GM23338 (cell line): ENCODE measurements at regions not wholly inside any gene's neighbourhood (a gene's known extent, or its start where the extent isn't known, plus 50 kb on each side); places are given as distances from the start of the nearest gene placed in this dataset.

Source experiments
- ATAC-seq: fragments of 200-7000 bp; cut with Tn5 transposase; 3 replicates; pipeline ENCODE4 v1.9.1; 2020
- DNase-seq: peaks from one replicate; pipeline ENCODE4 v3.0.0-alpha.2; 2015; ENCODE audit warnings: low spot score
- H2AFZ ChIP-seq: fragments of 200-600 bp; sonication (generic); 2 replicates; pipeline ENCODE4 v1.8.0; 2016; ENCODE audit warnings: antibody characterized with exemption, mild to moderate bottlenecking, moderate library complexity
- H3F3A ChIP-seq: fragments of 200-600 bp; sonication (generic); replicated peaks from 2 replicates; pipeline ENCODE4 v1.8.0; 2017; ENCODE audit warnings: antibody characterized with exemption, mixed run types, low read depth
- H3K27ac ChIP-seq: fragments of 200-600 bp; sonication (generic); 2 replicates; pipeline ENCODE4 v1.6.1; 2016; ENCODE audit warnings: low read depth
- H3K27me3 ChIP-seq: fragments of 200-600 bp; sonication (generic); 2 replicates; pipeline ENCODE4 v1.8.0; 2016; ENCODE audit warnings: mild to moderate bottlenecking, mixed run types, moderate library complexity; ENCODE audit not compliant: insufficient read depth
- H3K36me3 ChIP-seq: fragments of 200-600 bp; sonication (generic); 2 replicates; pipeline ENCODE4 v1.8.0; 2016; ENCODE audit warnings: mild to moderate bottlenecking; ENCODE audit not compliant: insufficient read depth
- H3K4me1 ChIP-seq: fragments of 200-600 bp; sonication (generic); 2 replicates; pipeline ENCODE4 v1.8.0; 2016; ENCODE audit warnings: mild to moderate bottlenecking, moderate library complexity; ENCODE audit not compliant: insufficient read depth
- H3K4me2 ChIP-seq: fragments of 200-600 bp; sonication (generic); 2 replicates; pipeline ENCODE4 v1.7.1; 2017; ENCODE audit warnings: mixed run types
- H3K4me3 ChIP-seq: fragments of 200-600 bp; sonication (generic); 2 replicates; pipeline ENCODE4 v1.6.1; 2016; ENCODE audit warnings: mixed run types
- H3K79me2 ChIP-seq: fragments of 200-600 bp; sonication (generic); replicated peaks from 2 replicates; pipeline ENCODE4 v1.8.0; 2017; ENCODE audit warnings: mild to moderate bottlenecking; ENCODE audit not compliant: insufficient read depth
- H3K9me2 ChIP-seq: fragments of 200-600 bp; sonication (generic); 2 replicates; pipeline ENCODE4 v1.8.0; 2017; ENCODE audit not compliant: insufficient read depth
- H4K20me1 ChIP-seq: fragments of 200-600 bp; sonication (generic); replicated peaks from 2 replicates; pipeline ENCODE4 v1.8.0; 2017; ENCODE audit warnings: mild to moderate bottlenecking; ENCODE audit not compliant: insufficient read depth
- H3K27ac Mint-ChIP-seq: 2 replicates; pipeline ENCODE4 v1.8.0; 2020; ENCODE audit warnings: inconsistent platforms, mild to moderate bottlenecking, moderate library complexity, mixed read lengths
- H3K27me3 Mint-ChIP-seq: 3 replicates; pipeline ENCODE4 v1.8.0; 2022; ENCODE audit warnings: low read depth, mild to moderate bottlenecking, moderate library complexity, mixed read lengths, inconsistent platforms; ENCODE audit not compliant: insufficient read depth, poor library complexity
- H3K36me3 Mint-ChIP-seq: 3 replicates; pipeline ENCODE4 v1.8.0; 2021; ENCODE audit warnings: low read depth, mild to moderate bottlenecking, inconsistent platforms, moderate library complexity, mixed read lengths
- H3K4me1 Mint-ChIP-seq: 3 replicates; pipeline ENCODE4 v1.8.0; 2020; ENCODE audit warnings: mild to moderate bottlenecking, inconsistent platforms, mixed read lengths
- H3K4me3 Mint-ChIP-seq: 3 replicates; pipeline ENCODE4 v1.8.0; 2021; ENCODE audit warnings: moderate library complexity, mild to moderate bottlenecking, inconsistent platforms, mixed read lengths
- H3K9me3 Mint-ChIP-seq: 3 replicates; pipeline ENCODE4 v1.8.0; 2020; ENCODE audit warnings: moderate library complexity, mild to moderate bottlenecking, inconsistent platforms, mixed read lengths
- CREB1 ChIP-seq: fragments of 250-450 bp; sonication (Bioruptor Pico); IDR thresholded peaks from 2 replicates; pipeline ENCODE4 v1.5.0; 2020; ENCODE audit warnings: low read depth, mild to moderate bottlenecking, moderate library complexity
- CTCF ChIP-seq, 2 experiments: fragments of 200-600 bp in 1 of 2; sonication (generic) in 1 of 2; conservative IDR thresholded peaks; 2 replicates each; pipeline versions ENCODE4 v1.5.1 to v1.6.1; 2016 to 2017; ENCODE audit warnings: antibody characterized with exemption in 2 of 2, low read depth in 2 of 2, mild to moderate bottlenecking in 2 of 2, moderate library complexity in 1 of 2
- ETS1 ChIP-seq: IDR thresholded peaks from 2 replicates; pipeline ENCODE4 v1.6.1; 2016; ENCODE audit warnings: antibody characterized with exemption
- EZH2 ChIP-seq: fragments of 200-600 bp; sonication (generic); IDR thresholded peaks from one replicate; pipeline ENCODE4 v1.8.0; 2017; ENCODE audit warnings: antibody characterized with exemption, mild to moderate bottlenecking, low read depth; ENCODE audit not compliant: unreplicated experiment
- NANOG ChIP-seq: IDR thresholded peaks from 2 replicates; pipeline ENCODE4 v1.6.1; 2016; ENCODE audit warnings: antibody characterized with exemption, borderline replicate concordance
- POLR2AphosphoS5 ChIP-seq: IDR thresholded peaks from 2 replicates; pipeline ENCODE4 v1.6.1; 2016; ENCODE audit warnings: antibody characterized with exemption, low read depth
- REST ChIP-seq: IDR thresholded peaks from one replicate; pipeline ENCODE4 v1.6.1; 2018; ENCODE audit warnings: antibody characterized with exemption; ENCODE audit not compliant: unreplicated experiment
- ZNF331 ChIP-seq: fragments of 250-450 bp; sonication (Bioruptor Pico); IDR thresholded peaks from 2 replicates; pipeline ENCODE4 v1.5.0; 2020; ENCODE audit warnings: low read depth, mild to moderate bottlenecking, moderate library complexity

GRCh38 chr17:68131456-68131855 is 95.9 kb downstream of the KPNA2 start (continued):
- no peak for TF ChIP-seq REST
- TF ChIP-seq ETS1: no peak
- no peak for TF ChIP-seq CREB1 (CRISPR knock-in tag)
- TF ChIP-seq POLR2AphosphoS5: no peak

GRCh38 chr17:68133346-68134045 is 98.0 kb downstream of the KPNA2 start:
- no peaks in the 10 kb centered on the region for H3K4me1 ChIP-seq
- no peak overlapping the region for H3K4me2 ChIP-seq
- peaks cover 7% of the 10 kb centered on the region for H3K27me3 Mint-ChIP-seq
- no peaks in the 10 kb centered on the region for H3F3A ChIP-seq
- no peak overlapping the region for H3K4me3 ChIP-seq
- no peaks in the 10 kb centered on the region for H3K79me2 ChIP-seq
- DNase-seq (peak; percentile 67), ATAC-seq (peak; percentile 98)
- H3K27me3 ChIP-seq: no peaks in the 10 kb centered on the region
- peak overlapping the region; percentile 87 for H3K27ac Mint-ChIP-seq
- no peaks in the 10 kb centered on the region for H3K9me3 Mint-ChIP-seq
- no peak overlapping the region for H2AFZ ChIP-seq
- no peaks in the 10 kb centered on the region for H3K36me3 ChIP-seq
- no peak overlapping the region for H3K4me3 Mint-ChIP-seq
- peaks cover 6% of the 10 kb centered on the region; the same call in 2 of the 3 replicates for H3K4me1 Mint-ChIP-seq
- no peak overlapping the region for H3K27ac ChIP-seq
- no peaks in the 10 kb centered on the region for H3K36me3 Mint-ChIP-seq
- no peaks in the 10 kb centered on the region for H4K20me1 ChIP-seq
- no peaks in the 10 kb centered on the region for H3K9me2 ChIP-seq
- TF ChIP-seq REST (no peak), CTCF (conservative IDR thresholded peaks at IDR 0.05; ENCODE audit: low read depth in 2 of 2) (peak; percentile 24 to 30; a peak in 2 of 4 replicates), EZH2 (no peak), NANOG (no peak), POLR2AphosphoS5 (no peak), ZNF331 (no peak)
